T-cell (primary cell): ENCODE measurements at regions not wholly inside any gene's neighbourhood (a gene's known extent, or its start where the extent isn't known, plus 50 kb on each side); places are given as distances from the start of the nearest gene placed in this dataset.

Experiments used
- ATAC-seq, 4 experiments: fragments of 200-7000 bp in 3 of 4; fragments of 150-1000 bp in 1 of 4; cut with Tn5 transposase; replicated peaks in 1 of 4; 1 replicate in 3 of 4; 2 replicates in 1 of 4; pipeline ENCODE4 v1.10.0; 2021; ENCODE audit warnings: moderate library complexity in 3 of 4, mild to moderate bottlenecking in 2 of 4, moderate number of reproducible peaks in 1 of 4
- CTCF ChIA-PET, 2 donors: fragments of 300-600 bp; sonication (Branson Sonifier 250); formaldehyde crosslinking; loops; one replicate each; lab custom pipeline; 2022; ENCODE audit warnings: antibody characterized with exemption in 2 of 2; lab: Charles Lee
- POLR2A ChIA-PET, 2 donors: fragments of 300-600 bp; sonication (Branson Sonifier 250); formaldehyde crosslinking; loops; one replicate each; lab custom pipeline; 2022; ENCODE audit warnings: antibody characterized with exemption in 2 of 2; lab: Charles Lee
- DNase-seq, 35 experiments: peaks; one replicate each; pipeline versions ENCODE4 v3.0.0 to v3.0.0-alpha.2; 2013 to 2023
- H3K27ac ChIP-seq: one replicate; pipeline ENCODE4 v1.5.1; 2013; ENCODE audit warnings: low read length
- H3K27me3 ChIP-seq, 2 experiments: replicated peaks in 1 of 2; 1 replicate in 1 of 2; 2 replicates in 1 of 2; pipeline versions ENCODE4 v1.6.1 to v1.7.0; 2013; ENCODE audit warnings: low read length in 1 of 2, mixed read lengths in 1 of 2; ENCODE audit not compliant: control insufficient read depth in 2 of 2, insufficient read depth in 2 of 2; ENCODE audit errors: extremely low read depth in 1 of 2
- H3K36me3 ChIP-seq, 2 donors: 1 replicate in 1 of 2; 2 replicates in 1 of 2; pipeline versions ENCODE4 v1.6.1 to v1.7.0; 2013; ENCODE audit warnings: low read length in 1 of 2; ENCODE audit not compliant: control insufficient read depth in 2 of 2, insufficient read depth in 1 of 2; ENCODE audit errors: extremely low read depth in 1 of 2
- H3K4me1 ChIP-seq, 2 experiments: 1 replicate in 1 of 2; 2 replicates in 1 of 2; pipeline versions ENCODE4 v1.6.1 to v1.7.0; 2013; ENCODE audit warnings: low read length in 2 of 2, mixed read lengths in 1 of 2; ENCODE audit not compliant: insufficient read depth in 2 of 2, control insufficient read depth in 1 of 2; ENCODE audit errors: extremely low read depth in 1 of 2
- H3K4me3 ChIP-seq, 2 donors: 1 replicate in 1 of 2; 2 replicates in 1 of 2; pipeline versions ENCODE4 v1.5.1 to v1.7.0; 2013; ENCODE audit warnings: mild to moderate bottlenecking in 2 of 2, low read length in 1 of 2, moderate library complexity in 1 of 2; ENCODE audit not compliant: control insufficient read depth in 1 of 2; ENCODE audit errors: extremely low read depth in 1 of 2
- H3K9me3 ChIP-seq: 2 replicates; pipeline ENCODE4 v1.7.0; 2013
- H3K27ac Mint-ChIP-seq, 2 donors: one replicate each; pipeline ENCODE4 v1.8.0; 2020 to 2021; ENCODE audit warnings: mild to moderate bottlenecking in 2 of 2, mixed read lengths in 2 of 2
- H3K27me3 Mint-ChIP-seq, 2 donors: one replicate each; pipeline ENCODE4 v1.8.0; 2021 to 2022; ENCODE audit warnings: mixed read lengths in 2 of 2
- H3K36me3 Mint-ChIP-seq: one replicate; pipeline ENCODE4 v1.8.0; 2021; ENCODE audit warnings: mixed read lengths
- H3K4me1 Mint-ChIP-seq, 3 donors: one replicate each; pipeline ENCODE4 v1.8.0; 2020 to 2022; ENCODE audit warnings: mixed read lengths in 3 of 3, mild to moderate bottlenecking in 1 of 3
- H3K4me3 Mint-ChIP-seq, 3 donors: one replicate each; pipeline ENCODE4 v1.8.0; 2020 to 2022; ENCODE audit warnings: mild to moderate bottlenecking in 3 of 3, mixed read lengths in 3 of 3, moderate library complexity in 3 of 3
- H3K9me3 Mint-ChIP-seq, 3 donors: one replicate each; pipeline ENCODE4 v1.8.0; 2020 to 2022; ENCODE audit warnings: mixed read lengths in 3 of 3
- whole genome bisulfite sequencing: methylation state at CpG from one replicate; pipeline ENCODE4 v1.1.5; 2013; ENCODE audit warnings: missing lambda C conversion rate; ENCODE audit not compliant: insufficient coverage; 5-methylcytosine and 5-hydroxymethylcytosine counted together

- CTCF ChIA-PET = no interaction called here
- POLR2A ChIA-PET = no interaction called here
Observed at GRCh38 chr13:86665842-86666241, 866.6 kb upstream of the SLITRK6 start.

GRCh38 chr13:86673931-86674431 is 874.8 kb upstream of the SLITRK6 start:
- no peaks in the 10 kb centered on the region for H3K27me3 Mint-ChIP-seq
- Histone ChIP-seq H3K4me3 (no peak overlapping the region), H3K4me1 (no peaks in the 10 kb centered on the region), H3K9me3 (no peaks in the 10 kb centered on the region), H3K27ac (no peak overlapping the region), H3K27me3 (no peaks in the 10 kb centered on the region), H3K36me3 (no peaks in the 10 kb centered on the region)
- H3K4me1 Mint-ChIP-seq = no peaks in the 10 kb centered on the region
- no peak overlapping the region for H3K27ac Mint-ChIP-seq
- no peak overlapping the region for H3K4me3 Mint-ChIP-seq
- H3K9me3 Mint-ChIP-seq = peaks cover 5 to 21% (median 8%) of the 10 kb centered on the region in 3 donors
- ATAC-seq (no peak), DNase-seq (no peak)
- CTCF ChIA-PET = no interaction called here
- POLR2A ChIA-PET = no interaction called here
- no peaks in the 10 kb centered on the region for H3K36me3 Mint-ChIP-seq

More at GRCh38 chr13:86665842-86666241, 866.6 kb upstream of the SLITRK6 start:
- no peaks in the 10 kb centered on the region for H3K27me3 ChIP-seq
- H3K27me3 Mint-ChIP-seq = no peaks in the 10 kb centered on the region
- no peak overlapping the region for H3K4me3 ChIP-seq
- DNase-seq (no peak), ATAC-seq (no peak)
- no peaks in the 10 kb centered on the region for H3K36me3 Mint-ChIP-seq
- H3K27ac Mint-ChIP-seq = no peak overlapping the region
- no peak overlapping the region for H3K27ac ChIP-seq
- H3K4me1 Mint-ChIP-seq = no peaks in the 10 kb centered on the region
- no CpG with 5 or more reads among the region's 3 CpGs for WGBS
- H3K36me3 ChIP-seq = no peaks in the 10 kb centered on the region
- H3K4me3 Mint-ChIP-seq = no peak overlapping the region
- H3K9me3 Mint-ChIP-seq = peaks cover 16 to 52% (median 20%) of the 10 kb centered on the region in 3 donors
- no peaks in the 10 kb centered on the region for H3K9me3 ChIP-seq
- H3K4me1 ChIP-seq = no peaks in the 10 kb centered on the region

- ChIA-PET POLR2A (no interaction called here), CTCF (no interaction called here)
- Mint-ChIP-seq H3K4me1 (no peaks in the 10 kb centered on the region), H3K27ac (no peak overlapping the region), H3K27me3 (no peaks in the 10 kb centered on the region), H3K9me3 (peaks cover 0 to 6% (median 6%) of the 10 kb centered on the region in 3 donors), H3K4me3 (no peak overlapping the region), H3K36me3 (no peaks in the 10 kb centered on the region)
- Histone ChIP-seq H3K27me3 (no peaks in the 10 kb centered on the region), H3K9me3 (no peaks in the 10 kb centered on the region), H3K4me3 (no peak overlapping the region), H3K27ac (no peak overlapping the region), H3K4me1 (no peaks in the 10 kb centered on the region), H3K36me3 (no peaks in the 10 kb centered on the region)
- ATAC-seq (no peak), DNase-seq (no peak)
- 80% methylated on average over 1 of the region's 5 CpGs for WGBS
Observed at GRCh38 chr13:86681223-86681622, 882.0 kb upstream of the SLITRK6 start.

GRCh38 chr13:86684402-86684801 is 885.2 kb upstream of the SLITRK6 start:
- DNase-seq (no peak), ATAC-seq (no peak)
- no peaks in the 10 kb centered on the region for H3K27me3 Mint-ChIP-seq
- Histone ChIP-seq H3K36me3 (no peaks in the 10 kb centered on the region), H3K27ac (no peak overlapping the region), H3K4me1 (no peaks in the 10 kb centered on the region), H3K9me3 (no peaks in the 10 kb centered on the region), H3K4me3 (no peak overlapping the region), H3K27me3 (no peaks in the 10 kb centered on the region)
- ChIA-PET POLR2A (no interaction called here), CTCF (no interaction called here)
- H3K4me3 Mint-ChIP-seq = no peak overlapping the region
- H3K4me1 Mint-ChIP-seq = no peaks in the 10 kb centered on the region
- peaks cover 0 to 8% (median 4%) of the 10 kb centered on the region in 3 donors for H3K9me3 Mint-ChIP-seq
- H3K36me3 Mint-ChIP-seq = no peaks in the 10 kb centered on the region
- H3K27ac Mint-ChIP-seq = no peak overlapping the region

- CTCF ChIA-PET = no interaction called here
- Histone ChIP-seq H3K9me3 (peaks cover 2% of the 10 kb centered on the region), H3K27ac (no peak overlapping the region), H3K4me1 (no peaks in the 10 kb centered on the region), H3K27me3 (no peaks in the 10 kb centered on the region), H3K4me3 (no peak overlapping the region), H3K36me3 (no peaks in the 10 kb centered on the region)
- ATAC-seq (no peak), DNase-seq (no peak)
- H3K4me3 Mint-ChIP-seq = no peak overlapping the region
- no peaks in the 10 kb centered on the region for H3K36me3 Mint-ChIP-seq
- no peaks in the 10 kb centered on the region for H3K27me3 Mint-ChIP-seq
- POLR2A ChIA-PET = no interaction called here
- no peaks in the 10 kb centered on the region for H3K4me1 Mint-ChIP-seq
- no peak overlapping the region for H3K27ac Mint-ChIP-seq
- H3K9me3 Mint-ChIP-seq = peaks cover 9 to 10% (median 9%) of the 10 kb centered on the region in 3 donors
- no CpG with 5 or more reads among the region's 2 CpGs for WGBS
Observed at GRCh38 chr13:86689911-86690310, 890.7 kb upstream of the SLITRK6 start.

- no CpG with 5 or more reads among the region's 2 CpGs for WGBS
- no peaks in the 10 kb centered on the region for H3K4me1 ChIP-seq
- H3K4me3 ChIP-seq = no peak overlapping the region
- H3K27ac ChIP-seq = no peak overlapping the region
- CTCF ChIA-PET = no interaction called here
- no peaks in the 10 kb centered on the region for H3K27me3 ChIP-seq
- DNase-seq (no peak), ATAC-seq (no peak)
- no peaks in the 10 kb centered on the region for H3K36me3 Mint-ChIP-seq
- H3K9me3 Mint-ChIP-seq = peaks cover 9 to 20% (median 10%) of the 10 kb centered on the region in 3 donors
- no peaks in the 10 kb centered on the region for H3K36me3 ChIP-seq
- no peak overlapping the region for H3K27ac Mint-ChIP-seq
- H3K9me3 ChIP-seq = peaks cover 2% of the 10 kb centered on the region
- no peak overlapping the region for H3K4me3 Mint-ChIP-seq
- POLR2A ChIA-PET = no interaction called here
- H3K4me1 Mint-ChIP-seq = no peaks in the 10 kb centered on the region
- no peaks in the 10 kb centered on the region for H3K27me3 Mint-ChIP-seq
Observed at GRCh38 chr13:86692291-86692690, 893.1 kb upstream of the SLITRK6 start.

- Mint-ChIP-seq H3K36me3 (no peaks in the 10 kb centered on the region), H3K27me3 (no peaks in the 10 kb centered on the region), H3K4me1 (no peaks in the 10 kb centered on the region), H3K9me3 (peaks cover 14 to 26% (median 18%) of the 10 kb centered on the region in 3 donors), H3K4me3 (no peak overlapping the region), H3K27ac (no peak overlapping the region)
- H3K4me3 ChIP-seq = no peak overlapping the region
- no peaks in the 10 kb centered on the region for H3K4me1 ChIP-seq
- H3K27ac ChIP-seq = no peak overlapping the region
- H3K9me3 ChIP-seq = peaks cover 2% of the 10 kb centered on the region
- ChIA-PET POLR2A (no interaction called here), CTCF (no interaction called here)
- no peaks in the 10 kb centered on the region for H3K36me3 ChIP-seq
- DNase-seq = no peak
- no peaks in the 10 kb centered on the region for H3K27me3 ChIP-seq
- ATAC-seq = no peak
Observed at GRCh38 chr13:86710013-86710412, 910.8 kb upstream of the SLITRK6 start.
